ENCODE measurements at regions not wholly inside any gene's neighbourhood (a gene's known extent, or its start where the extent isn't known, plus 50 kb on each side); places are given as distances from the start of the nearest gene placed in this dataset.

GRCh38 chr12:127233016-127233415 is 1034.0 kb upstream of the TMEM132C start:
- no peaks in the 10 kb centered on the region for H3K9me3 ChIP-seq (ENCODE audit: low read length)
- no peak overlapping the region for H2AFZ ChIP-seq (ENCODE audit: low read length)
- no peak overlapping the region for H3K27ac ChIP-seq (ENCODE audit: low read depth, low read length, poor library complexity, severe bottlenecking)
- H4K20me1 ChIP-seq (ENCODE audit: insufficient read depth, low read length): no peaks in the 10 kb centered on the region
- no peak overlapping the region for H3K4me2 ChIP-seq (ENCODE audit: low read length)
- no peak overlapping the region for H3K4me3 ChIP-seq (ENCODE audit: low read depth, low read length, poor library complexity, severe bottlenecking)
- no peaks in the 10 kb centered on the region for H3K79me2 ChIP-seq (ENCODE audit: insufficient read depth, low read length)
- H3K9ac ChIP-seq (ENCODE audit: low read length): no peak overlapping the region
- H3K36me3 ChIP-seq (ENCODE audit: insufficient read depth, low read length): no peaks in the 10 kb centered on the region
- no peaks in the 10 kb centered on the region for H3K27me3 ChIP-seq (ENCODE audit: insufficient read depth, low read length)
- no peaks in the 10 kb centered on the region for H3K9me2 ChIP-seq (ENCODE audit: low read depth, low read length)
- no peaks in the 10 kb centered on the region for H3F3A ChIP-seq (ENCODE audit: insufficient read depth, low read length)
- H3K4me1 ChIP-seq (ENCODE audit: insufficient read depth, low read length, severe bottlenecking): no peaks in the 10 kb centered on the region
- TF ChIP-seq EZH2 (IDR thresholded peaks at IDR 0.05; ENCODE audit: borderline replicate concordance, low read length) (no peak), CTCF (IDR thresholded peaks at IDR 0.05; ENCODE audit: low read length) (no peak)

- H3K79me2 ChIP-seq (ENCODE audit: insufficient read depth, low read length): no peaks in the 10 kb centered on the region
- no peak overlapping the region for H3K27ac ChIP-seq (ENCODE audit: low read depth, low read length, poor library complexity, severe bottlenecking)
- no peak overlapping the region for H3K4me2 ChIP-seq (ENCODE audit: low read length)
- no peak overlapping the region for H2AFZ ChIP-seq (ENCODE audit: low read length)
- H3K9me3 ChIP-seq (ENCODE audit: low read length): no peaks in the 10 kb centered on the region
- H3F3A ChIP-seq (ENCODE audit: insufficient read depth, low read length): no peaks in the 10 kb centered on the region
- H3K4me3 ChIP-seq (ENCODE audit: low read depth, low read length, poor library complexity, severe bottlenecking): no peak overlapping the region
- no peaks in the 10 kb centered on the region for H3K36me3 ChIP-seq (ENCODE audit: insufficient read depth, low read length)
- no peaks in the 10 kb centered on the region for H3K27me3 ChIP-seq (ENCODE audit: insufficient read depth, low read length)
- no peak for TF ChIP-seq EZH2 (IDR thresholded peaks at IDR 0.05; ENCODE audit: borderline replicate concordance, low read length)
- no peaks in the 10 kb centered on the region for H3K4me1 ChIP-seq (ENCODE audit: insufficient read depth, low read length, severe bottlenecking)
- no peak overlapping the region for H3K9ac ChIP-seq (ENCODE audit: low read length)
- no peaks in the 10 kb centered on the region for H3K9me2 ChIP-seq (ENCODE audit: low read depth, low read length)
- H4K20me1 ChIP-seq (ENCODE audit: insufficient read depth, low read length): no peaks in the 10 kb centered on the region
Measured at GRCh38 chr12:127235761-127236160, 1031.2 kb upstream of the TMEM132C start.

GRCh38 chr12:127236491-127236890 is 1030.5 kb upstream of the TMEM132C start:
- H3K9me3 ChIP-seq (ENCODE audit: low read length): no peaks in the 10 kb centered on the region
- no peaks in the 10 kb centered on the region for H3K9me2 ChIP-seq (ENCODE audit: low read depth, low read length)
- no peaks in the 10 kb centered on the region for H3K27me3 ChIP-seq (ENCODE audit: insufficient read depth, low read length)
- no peak overlapping the region for H2AFZ ChIP-seq (ENCODE audit: low read length)
- H3K27ac ChIP-seq (ENCODE audit: low read depth, low read length, poor library complexity, severe bottlenecking): no peak overlapping the region
- H3K79me2 ChIP-seq (ENCODE audit: insufficient read depth, low read length): no peaks in the 10 kb centered on the region
- no peaks in the 10 kb centered on the region for H3F3A ChIP-seq (ENCODE audit: insufficient read depth, low read length)
- H4K20me1 ChIP-seq (ENCODE audit: insufficient read depth, low read length): no peaks in the 10 kb centered on the region
- no peak overlapping the region for H3K9ac ChIP-seq (ENCODE audit: low read length)
- no peak overlapping the region for H3K4me3 ChIP-seq (ENCODE audit: low read depth, low read length, poor library complexity, severe bottlenecking)
- TF ChIP-seq CTCF (IDR thresholded peaks at IDR 0.05; ENCODE audit: low read length) (no peak), EZH2 (IDR thresholded peaks at IDR 0.05; ENCODE audit: borderline replicate concordance, low read length) (no peak)
- H3K36me3 ChIP-seq (ENCODE audit: insufficient read depth, low read length): no peaks in the 10 kb centered on the region
- H3K4me1 ChIP-seq (ENCODE audit: insufficient read depth, low read length, severe bottlenecking): no peaks in the 10 kb centered on the region
- no peak overlapping the region for H3K4me2 ChIP-seq (ENCODE audit: low read length)

- Histone ChIP-seq H3K4me1 (ENCODE audit: insufficient read depth, low read length, severe bottlenecking) (no peaks in the 10 kb centered on the region), H3K9me2 (ENCODE audit: low read depth, low read length) (no peaks in the 10 kb centered on the region), H4K20me1 (ENCODE audit: insufficient read depth, low read length) (no peaks in the 10 kb centered on the region), H3K27me3 (ENCODE audit: insufficient read depth, low read length) (no peaks in the 10 kb centered on the region), H3K27ac (ENCODE audit: low read depth, low read length, poor library complexity, severe bottlenecking) (no peak overlapping the region), H3K4me3 (ENCODE audit: low read depth, low read length, poor library complexity, severe bottlenecking) (no peak overlapping the region), H3K79me2 (ENCODE audit: insufficient read depth, low read length) (no peaks in the 10 kb centered on the region), H3K9ac (ENCODE audit: low read length) (no peak overlapping the region), H3K4me2 (ENCODE audit: low read length) (no peak overlapping the region), H3F3A (ENCODE audit: insufficient read depth, low read length) (no peaks in the 10 kb centered on the region), H3K9me3 (ENCODE audit: low read length) (no peaks in the 10 kb centered on the region), H3K36me3 (ENCODE audit: insufficient read depth, low read length) (no peaks in the 10 kb centered on the region), H2AFZ (ENCODE audit: low read length) (no peak overlapping the region)
- TF ChIP-seq CTCF (IDR thresholded peaks at IDR 0.05; ENCODE audit: low read length) (no peak), EZH2 (IDR thresholded peaks at IDR 0.05; ENCODE audit: borderline replicate concordance, low read length) (no peak)
Measured at GRCh38 chr12:127237151-127237550, 1029.8 kb upstream of the TMEM132C start.
